Limb (tissue), 2 donors: ENCODE measurements at regions not wholly inside any gene's neighbourhood (a gene's known extent, or its start where the extent isn't known, plus 50 kb on each side); places are given as distances from the start of the nearest gene placed in this dataset.
"Not testable (repeated sequence)": the region's sequence is repeated elsewhere in the genome, so short reads cannot be mapped to it uniquely, and the experiment has no call there.

Experiments
- DNase-seq, 2 donors: peaks; one replicate each; pipeline ENCODE4 v3.0.0-alpha.2; 2016; ENCODE audit errors: extremely low spot score in 2 of 2

DNA sequence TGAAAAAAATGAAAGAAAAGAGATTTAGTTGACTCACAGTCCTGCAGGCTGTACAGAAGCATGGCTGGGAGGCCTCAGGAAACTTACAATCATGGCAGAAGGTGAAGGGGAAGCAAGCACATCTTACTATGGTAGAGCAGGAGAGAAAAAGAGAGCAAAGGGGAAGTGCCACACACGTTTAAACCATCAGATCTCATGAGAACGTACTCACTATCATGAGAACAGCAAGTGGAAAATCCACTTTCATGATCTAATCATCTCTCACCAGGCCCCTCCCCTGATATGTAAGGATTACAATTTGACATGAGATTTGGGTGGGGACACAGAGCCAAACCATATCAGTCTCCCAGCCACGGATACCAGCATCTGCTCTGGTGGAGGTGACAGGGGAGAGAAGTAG, 50.8 kb upstream of the CPOX start:
- DNase-seq, result no peak

DNA sequence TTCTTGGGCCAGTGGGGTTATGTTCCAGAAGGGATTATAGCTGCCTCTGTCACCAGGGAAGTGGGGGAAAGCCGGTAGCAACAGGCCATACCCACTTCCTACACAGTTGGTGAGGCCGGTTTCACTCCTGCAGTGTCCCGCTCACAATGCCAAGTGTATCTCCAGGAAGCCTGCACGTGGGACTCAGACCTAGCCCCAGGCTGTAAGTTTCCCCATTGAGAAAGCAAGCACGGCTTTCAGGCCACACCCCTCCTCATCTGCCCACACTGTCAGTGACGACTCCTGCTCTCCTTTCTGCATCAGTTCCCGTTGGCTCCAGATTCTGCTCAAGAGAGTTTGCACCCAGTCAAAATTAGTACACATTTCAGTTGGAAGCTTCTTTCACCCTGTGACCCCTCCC, 51.6 kb upstream of the CPOX start:
- no peak for DNase-seq

DNA sequence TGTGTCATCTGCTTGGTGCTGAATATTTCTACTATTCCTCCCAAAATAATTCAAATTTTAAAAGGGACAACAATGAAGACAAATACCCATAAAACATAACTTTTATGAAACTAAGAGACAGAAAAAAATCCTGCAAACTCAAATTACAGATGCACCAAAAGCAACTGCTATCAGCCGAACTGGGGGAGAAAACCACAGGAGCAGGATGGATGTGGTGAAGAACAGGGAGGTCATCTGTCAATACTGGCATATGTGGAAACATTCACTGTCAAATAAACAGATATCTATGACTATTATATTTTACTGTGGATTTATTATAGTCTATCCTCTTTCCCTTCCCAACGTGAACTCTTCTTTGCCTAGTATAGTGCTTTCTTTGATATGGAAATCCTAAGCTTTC, 53.3 kb upstream of the CPOX start:
- DNase-seq, result no peak

DNA sequence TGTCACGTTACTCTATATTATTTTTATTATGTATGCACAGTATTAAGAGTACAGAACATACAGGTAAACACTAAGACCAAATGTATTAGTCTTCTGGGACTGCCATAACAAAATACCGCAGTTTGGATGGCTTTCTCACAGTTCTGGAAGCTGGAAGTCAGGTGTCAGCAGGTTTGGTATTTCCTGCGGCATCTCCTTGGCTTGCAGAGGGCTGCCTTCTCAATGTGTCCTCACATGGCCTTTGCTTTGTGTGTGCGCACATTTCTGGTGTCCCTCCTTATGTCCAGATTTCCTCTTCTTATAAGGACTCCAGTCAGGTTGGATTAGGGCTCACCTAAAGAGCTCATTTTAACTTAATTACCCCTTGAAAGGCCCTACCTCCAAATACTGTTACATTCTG, 53.8 kb upstream of the CPOX start:
- no peak for DNase-seq

DNA sequence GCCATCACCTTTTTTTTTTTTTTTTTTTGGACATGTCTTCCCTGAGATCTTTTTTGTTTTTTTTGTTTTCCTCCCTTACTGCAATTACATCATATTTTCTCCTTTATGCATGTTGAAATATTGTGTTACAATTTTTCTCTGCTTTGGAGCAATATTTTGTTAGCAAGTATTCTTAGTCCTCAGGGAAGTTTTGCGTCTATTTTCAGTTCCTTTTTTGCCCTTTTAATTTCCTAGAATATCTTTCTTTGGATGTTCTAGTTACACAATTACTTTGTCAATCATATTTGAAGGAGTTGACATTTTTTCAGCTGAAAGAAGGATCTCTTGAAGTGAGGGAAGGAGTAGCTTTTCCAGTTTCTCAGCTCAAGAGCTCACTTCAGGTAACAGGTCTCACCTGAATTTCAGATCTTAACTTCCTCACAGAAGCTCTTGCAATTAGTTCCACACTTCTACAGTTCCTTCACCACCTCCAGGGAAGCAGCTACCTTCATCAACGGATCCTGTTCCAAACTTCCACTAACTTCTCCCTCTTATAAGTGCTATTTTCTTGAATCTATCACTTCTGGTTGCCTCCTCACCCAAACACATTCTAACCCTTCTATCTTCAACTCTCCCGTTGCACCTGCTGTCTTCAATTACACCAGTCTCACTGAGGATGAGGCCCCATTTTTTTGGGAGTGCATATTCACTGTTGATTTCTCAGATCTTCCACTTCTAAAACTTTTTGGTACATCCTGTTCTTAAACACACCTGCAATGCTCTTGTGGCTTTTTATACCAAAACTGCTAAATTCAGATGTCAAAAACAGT, 57.8 kb upstream of the CPOX start:
- DNase-seq, result no peak

DNA sequence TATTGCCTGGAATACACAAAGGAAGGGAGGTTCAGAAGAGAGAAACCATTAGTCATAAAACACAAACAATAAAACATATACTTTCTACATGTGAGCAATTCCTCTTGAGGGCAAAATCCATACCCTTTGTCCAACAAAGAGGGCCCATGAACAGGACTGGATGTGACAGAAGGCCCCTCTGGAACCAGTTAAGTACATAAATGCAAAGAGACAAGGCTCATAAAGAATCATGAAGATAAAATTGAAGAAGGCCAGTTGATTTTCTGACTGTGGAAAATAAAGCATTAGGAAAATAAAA, 58.3 kb upstream of the CPOX start:
- no peak for DNase-seq

DNA sequence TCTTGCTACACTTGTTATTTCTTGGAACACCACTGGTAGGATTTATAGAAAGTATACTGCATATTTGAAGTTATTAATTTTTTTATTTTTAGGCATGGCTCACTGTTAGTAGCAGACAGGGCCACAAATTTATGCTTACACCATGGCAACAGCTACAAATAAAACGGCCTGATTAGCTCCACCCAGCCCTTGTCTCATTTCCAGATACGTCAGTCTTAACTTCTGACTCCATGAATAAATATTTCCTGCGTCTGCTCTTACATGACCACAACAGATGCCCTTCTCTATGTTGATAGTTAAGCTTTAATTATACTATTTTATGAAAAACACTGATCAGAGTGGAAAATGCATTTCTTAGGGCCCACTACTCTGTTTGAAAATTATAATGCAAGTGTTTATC, 62.3 kb upstream of the CPOX start:
- DNase-seq, result no peak

DNA sequence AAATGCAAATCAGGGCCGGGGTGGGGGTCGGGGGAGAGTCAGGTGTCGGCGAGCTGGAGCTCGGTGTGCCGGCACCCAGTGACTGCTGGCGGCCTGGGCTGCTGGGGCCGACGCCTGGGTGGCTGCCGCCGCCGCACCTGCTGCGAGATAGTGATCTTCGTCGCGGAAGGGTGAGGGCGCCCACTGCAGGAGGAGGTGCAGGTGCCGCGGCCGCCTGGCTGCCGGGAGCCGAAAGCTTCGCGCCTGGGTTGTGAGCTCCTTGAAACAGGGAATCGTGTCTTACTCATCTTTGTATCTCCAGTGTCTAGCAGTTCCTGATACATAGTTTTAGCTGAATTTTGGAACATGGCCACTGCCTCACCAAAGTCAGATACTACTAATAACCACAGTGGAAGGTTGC, 64.0 kb upstream of the CPOX start:
- DNase-seq, result peak in 1 of 2 donors; percentile 43

DNA sequence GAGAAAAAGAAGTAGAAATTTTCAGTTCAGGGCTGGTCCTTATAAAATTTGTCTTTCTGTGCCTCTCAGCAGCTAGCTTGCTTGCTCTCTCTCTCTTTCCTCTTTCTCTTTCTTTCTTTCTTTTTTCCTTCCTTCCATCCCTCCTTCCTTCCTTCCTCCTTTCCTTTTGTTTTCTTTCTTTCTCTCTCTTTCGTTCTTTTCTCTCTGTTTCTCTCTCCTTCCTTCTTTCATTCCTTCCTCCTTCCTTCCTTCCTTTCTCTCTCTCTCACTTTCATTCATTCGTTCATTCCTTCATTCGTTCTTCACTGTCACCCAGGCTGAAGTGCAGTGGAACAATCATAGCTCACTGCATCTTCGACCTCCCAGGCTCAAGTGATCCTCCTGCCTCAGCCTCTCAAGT, 69.3 kb upstream of the CPOX start:
- DNase-seq, result no peak

DNA sequence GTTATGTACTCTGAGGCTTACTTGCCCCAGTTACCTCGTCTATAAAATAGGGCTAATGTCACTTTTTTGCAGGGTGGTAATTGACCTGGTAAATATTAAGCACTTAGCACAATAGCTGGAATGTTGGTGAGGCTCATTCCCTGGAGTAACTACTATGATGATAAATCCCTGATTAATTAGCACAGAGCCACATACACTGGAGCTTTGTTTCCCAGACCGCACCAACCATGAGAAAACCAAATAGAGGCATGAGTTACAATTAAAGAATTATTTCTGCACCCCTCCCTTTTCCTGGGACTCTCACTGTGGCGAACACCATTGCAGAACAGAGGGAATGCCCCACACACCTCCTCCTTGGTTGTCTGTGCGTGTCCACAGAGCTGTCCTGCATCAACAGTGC, 76.6 kb upstream of the CPOX start:
- no peak for DNase-seq

DNA sequence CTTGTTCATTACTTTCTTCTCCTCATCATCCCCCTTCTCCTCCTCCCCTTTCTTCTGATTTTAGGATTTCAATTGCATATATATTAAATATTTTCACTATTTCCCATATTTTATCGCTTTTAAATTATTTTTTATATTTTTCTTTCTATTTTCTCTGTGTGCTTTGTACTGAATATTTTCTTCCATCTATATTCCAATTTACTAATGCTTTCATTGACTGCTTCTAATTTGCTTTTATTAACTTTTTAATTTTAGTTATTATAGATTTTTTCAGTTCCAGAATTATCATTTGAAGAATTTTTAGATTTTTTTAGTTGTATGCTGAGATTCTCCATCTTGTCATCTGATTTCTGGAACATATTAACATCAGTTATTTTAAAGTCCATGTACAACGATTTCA, 83.2 kb upstream of the ST3GAL6 start:
- DNase-seq, result no peak

DNA sequence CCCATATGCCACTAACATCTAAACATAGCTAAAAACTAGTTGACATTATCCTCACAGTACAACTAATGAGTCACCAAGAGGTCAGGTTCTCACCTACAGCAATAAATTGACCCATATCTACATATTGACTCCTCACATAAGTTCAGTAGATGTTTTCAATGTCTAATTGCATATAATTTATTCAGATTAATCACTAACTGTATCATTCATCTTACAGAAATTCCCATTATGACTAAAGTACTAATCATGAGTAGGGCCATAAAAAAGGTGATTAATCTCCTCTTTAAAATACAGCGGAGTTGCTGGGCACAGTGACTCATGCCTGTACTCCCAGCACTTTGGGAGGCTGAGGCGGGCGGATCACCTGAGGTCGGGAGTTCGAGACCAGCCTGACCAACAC, 82.4 kb upstream of the ST3GAL6 start:
- DNase-seq, result no peak

DNA sequence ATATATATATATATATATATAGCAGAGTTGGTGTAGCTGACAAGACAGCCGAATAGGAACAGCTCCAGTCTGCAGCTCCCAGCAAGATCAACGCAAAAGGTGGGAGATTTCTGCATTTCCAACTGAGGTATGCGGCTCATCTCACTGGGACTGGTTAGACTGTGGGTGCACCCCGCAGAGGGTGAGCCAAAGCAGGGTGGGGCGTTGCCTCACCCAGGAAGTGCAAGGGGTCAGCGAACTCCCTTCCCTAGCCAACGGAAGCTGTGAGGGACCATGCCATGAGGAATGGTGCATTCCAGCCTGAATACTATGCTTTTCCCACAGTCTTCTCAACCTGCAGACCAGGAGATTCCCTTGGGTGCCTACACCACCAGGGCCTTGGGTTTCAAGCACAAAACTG, 81.7 kb upstream of the ST3GAL6 start:
- DNase-seq, result no peak

DNA sequence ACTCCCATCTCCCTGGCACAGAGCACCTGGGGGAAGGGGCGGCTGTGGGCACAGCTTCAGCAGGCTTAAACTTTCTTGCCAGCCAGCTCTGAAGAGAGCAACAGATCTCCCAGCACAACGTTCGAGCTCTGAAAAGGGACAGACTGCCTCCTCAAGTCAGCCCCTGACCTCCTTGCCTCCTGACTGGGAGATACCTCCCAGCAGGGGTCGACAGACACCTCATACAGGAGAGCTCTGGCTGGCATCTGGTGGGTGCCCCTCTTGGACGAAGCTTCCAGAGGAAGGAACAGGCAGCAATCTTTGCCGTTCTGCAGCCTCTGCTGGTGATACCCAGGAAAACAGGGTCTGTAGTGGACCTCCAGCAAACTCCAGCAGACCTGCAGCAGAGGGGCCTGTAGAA, 80.7 kb upstream of the ST3GAL6 start:
- not testable (repeated sequence) for DNase-seq

DNA sequence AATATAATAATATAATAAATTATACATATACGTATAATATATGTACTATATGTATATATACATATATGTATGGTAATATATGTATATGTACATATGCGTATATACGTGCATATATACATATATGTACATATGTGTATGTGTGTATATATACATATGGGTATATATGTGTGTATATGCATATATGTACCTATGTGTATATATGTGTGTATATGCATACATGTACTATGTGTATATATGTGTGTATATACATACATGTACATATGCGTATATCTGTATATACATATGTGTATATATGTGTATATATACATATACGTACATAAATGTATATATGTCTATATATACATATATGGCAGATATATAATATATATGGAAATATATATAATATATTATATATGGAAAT, 74.8 kb upstream of the ST3GAL6 start:
- DNase-seq, result no peak

DNA sequence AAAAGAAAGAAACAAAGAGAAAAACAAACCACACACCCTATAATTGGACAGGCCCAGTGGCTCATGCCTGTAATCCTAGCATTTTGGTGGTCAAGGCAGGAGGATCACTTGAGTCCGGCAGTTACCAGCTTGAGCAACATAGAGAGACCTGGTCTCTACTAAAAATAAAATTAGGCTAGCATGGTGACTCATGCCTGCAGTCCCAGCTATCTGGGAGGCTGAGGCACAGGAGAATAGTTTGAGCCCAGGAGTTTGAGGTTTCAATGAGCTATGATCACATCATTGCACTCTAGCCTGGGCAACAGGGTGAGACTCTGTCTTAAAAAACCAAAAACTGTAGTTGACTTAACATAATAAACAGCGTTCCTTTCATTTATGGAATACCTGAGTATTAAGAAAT, 72.3 kb upstream of the ST3GAL6 start:
- no peak for DNase-seq

DNA sequence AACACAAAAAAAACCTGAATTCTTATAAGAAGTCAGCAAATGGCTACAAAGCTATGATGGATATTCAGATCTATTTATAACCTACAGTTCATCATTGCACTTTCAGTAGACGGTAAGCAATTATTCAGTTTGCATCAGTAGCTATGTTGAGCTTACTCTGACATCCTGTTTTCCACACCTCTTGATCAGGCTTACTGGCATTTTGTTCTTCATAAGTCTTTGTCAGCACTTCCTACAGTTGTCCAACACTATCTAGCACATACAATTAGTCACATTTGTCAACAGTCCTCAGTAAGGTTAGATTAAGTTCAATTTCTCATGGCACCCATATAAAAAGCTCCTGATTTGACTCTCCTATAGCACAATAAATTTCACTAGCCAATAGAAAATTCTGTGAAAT, 71.2 kb upstream of the ST3GAL6 start:
- DNase-seq, result no peak

DNA sequence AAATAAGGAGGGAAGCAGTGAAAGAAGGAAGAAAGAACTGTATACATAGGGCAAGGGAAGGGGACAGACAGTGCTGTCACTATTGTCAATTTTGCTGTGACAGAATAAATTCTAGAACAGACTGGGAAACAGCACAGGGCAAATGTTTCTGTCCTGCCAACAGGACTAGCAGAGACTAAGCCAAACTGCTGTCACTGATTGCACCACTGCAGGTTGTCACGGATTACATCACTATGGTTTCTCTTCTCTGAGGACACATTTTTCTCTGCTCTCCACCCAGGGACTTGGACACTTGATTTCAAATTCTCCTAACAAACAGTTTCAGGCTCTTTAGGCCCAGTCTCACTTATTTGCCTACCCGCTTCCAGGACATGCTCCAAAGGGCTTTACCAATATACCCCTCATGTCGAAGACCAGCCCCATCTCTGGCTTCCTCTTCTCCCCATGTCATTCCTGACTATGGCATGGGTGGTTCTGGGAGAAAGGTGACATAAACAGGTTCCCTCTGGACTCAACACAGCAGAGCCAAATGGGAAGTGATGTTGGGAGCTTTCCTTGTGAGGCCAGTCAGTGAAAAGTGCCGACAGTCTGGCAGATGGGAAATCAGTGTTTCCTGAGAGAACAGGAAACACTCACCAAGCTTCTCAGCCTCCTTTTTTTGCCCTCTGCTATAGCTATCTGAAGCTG, 70.2 kb upstream of the ST3GAL6 start:
- DNase-seq, result no peak

DNA sequence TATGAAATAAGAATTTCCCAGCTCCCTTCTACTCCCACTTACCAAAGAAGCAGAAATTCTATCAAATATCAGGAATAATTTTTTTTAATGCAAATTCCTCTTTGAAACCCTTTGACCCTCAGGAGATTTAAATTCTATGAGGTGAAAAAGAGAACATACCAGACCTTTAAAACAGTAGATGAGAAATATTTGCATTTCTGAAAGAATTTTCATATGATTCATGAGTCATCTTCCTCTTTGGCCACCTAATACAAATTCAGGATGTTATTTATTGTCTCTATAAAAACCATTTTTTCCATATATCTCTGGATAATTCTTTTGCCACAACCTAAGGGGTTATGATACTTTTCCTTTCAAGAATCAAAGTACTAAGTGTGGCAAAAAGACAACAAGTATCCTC, 67.3 kb upstream of the ST3GAL6 start:
- no peak for DNase-seq

DNA sequence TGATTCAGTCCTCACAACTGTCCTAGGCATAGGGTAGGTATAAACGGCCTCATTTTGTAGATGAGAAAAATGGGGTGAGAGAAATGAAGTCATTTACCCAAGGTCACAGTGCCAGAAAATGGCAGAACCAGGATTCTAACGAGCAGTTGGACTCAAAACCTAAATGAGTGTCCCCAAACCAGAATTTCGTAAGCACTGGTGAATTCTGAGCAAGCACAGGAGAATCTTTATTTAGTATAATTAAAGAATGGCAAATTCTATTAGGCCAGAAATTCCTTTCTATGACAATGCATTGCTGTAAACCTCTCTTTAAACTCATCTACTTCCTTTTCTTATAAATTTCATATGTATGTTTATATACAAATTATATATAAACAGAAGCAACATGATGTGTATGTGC, 66.8 kb upstream of the ST3GAL6 start:
- DNase-seq, result not testable (repeated sequence)

DNA sequence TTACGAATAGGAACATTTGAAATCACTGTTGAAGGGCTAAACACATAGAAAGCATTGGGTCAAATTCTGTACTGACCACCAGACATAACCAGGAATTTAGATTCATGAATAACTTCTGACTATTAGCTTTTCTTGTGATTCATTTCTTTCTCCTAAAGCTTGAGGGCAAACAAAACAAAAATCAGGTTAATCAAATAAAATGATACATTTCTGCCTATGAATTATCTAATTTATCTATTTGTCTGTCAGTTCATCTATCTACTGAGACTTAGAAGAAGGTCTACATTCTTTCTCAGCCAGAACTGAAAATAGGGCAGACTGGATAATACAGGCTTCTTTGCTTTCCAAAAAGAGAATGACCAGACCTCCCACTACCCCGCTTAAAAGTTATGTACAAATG, 65.9 kb upstream of the ST3GAL6 start:
- no peak for DNase-seq

DNA sequence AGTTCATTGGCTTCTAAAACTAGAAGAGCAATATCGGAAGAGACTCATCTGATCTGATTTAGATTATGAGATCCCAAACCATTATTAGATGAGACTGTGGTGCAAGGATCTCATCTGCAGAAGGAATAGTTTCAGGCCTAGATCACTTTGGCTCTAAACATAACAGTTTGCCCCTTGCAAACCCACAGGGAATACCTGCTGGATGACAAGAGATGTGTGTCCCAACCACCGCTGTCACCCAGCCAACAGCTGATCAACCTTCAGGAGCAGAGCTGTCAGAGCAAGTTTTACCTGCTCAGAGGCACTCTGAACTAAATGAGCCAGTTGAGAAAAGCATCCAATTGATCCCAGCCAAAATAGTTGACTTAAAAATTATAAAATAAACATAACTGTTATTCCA, 64.0 kb upstream of the ST3GAL6 start:
- DNase-seq, result no peak

DNA sequence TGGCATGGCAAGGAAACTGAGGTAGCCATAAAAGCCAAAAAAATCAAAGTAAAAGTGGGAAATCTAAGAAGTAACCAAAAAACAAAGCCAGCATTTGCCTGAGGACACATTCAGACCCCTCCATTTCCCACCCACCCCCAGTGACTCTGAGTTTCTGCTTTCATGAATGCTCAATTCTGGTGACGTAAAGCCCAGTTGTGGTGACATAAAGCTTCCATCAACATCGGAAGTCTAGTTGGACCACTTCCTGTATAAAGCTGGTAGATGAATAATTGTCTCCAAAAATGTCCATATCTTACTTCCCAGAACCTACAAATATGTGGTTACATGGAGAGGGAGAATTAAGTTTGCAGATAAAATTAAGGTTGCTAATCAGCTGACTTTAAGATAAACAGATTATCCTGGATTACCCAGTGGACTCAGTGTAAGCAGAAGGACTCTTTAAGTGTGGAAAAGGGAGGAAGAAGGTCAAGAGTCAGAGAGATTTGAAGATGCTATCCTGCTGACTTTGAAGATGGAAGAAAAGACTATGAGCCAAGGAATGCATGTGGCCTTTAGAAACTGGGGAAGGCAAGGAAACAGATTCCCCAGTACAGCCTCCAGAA, 62.0 kb upstream of the ST3GAL6 start:
- DNase-seq, result no peak
